GM18520 (cell line): ENCODE measurements at regions not wholly inside any gene's neighbourhood (a gene's known extent, or its start where the extent isn't known, plus 50 kb on each side); places are given as distances from the start of the nearest gene placed in this dataset.
"Not testable (repeated sequence)": the region's sequence is repeated elsewhere in the genome, so short reads cannot be mapped to it uniquely, and the experiment has no call there.

Source experiments
- ATAC-seq: cut with Tn5 transposase; IDR thresholded peaks from one replicate; pipeline ENCODE4 v1.9.1; 2021; ENCODE audit not compliant: unreplicated experiment

DNA sequence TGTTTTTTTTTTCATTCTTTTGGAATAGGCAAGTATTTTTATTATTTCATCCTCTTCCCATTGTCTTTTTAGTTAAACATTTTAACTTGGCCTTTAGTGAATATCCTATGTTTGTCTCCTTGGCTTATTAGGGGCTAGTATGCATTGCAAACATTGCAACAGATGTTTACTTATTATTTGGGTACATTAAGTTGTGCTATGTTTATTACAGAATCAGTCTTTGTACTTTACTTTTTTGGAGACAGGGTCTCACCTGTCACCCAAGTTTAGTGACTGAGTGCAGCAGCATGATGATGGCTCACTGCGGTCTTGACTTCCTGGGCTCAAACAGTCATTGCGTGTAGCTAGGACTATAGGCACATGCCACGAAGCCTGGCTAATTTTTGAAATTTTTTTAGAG lies 51.1 kb upstream of the NUDT6 start:
- ATAC-seq, result no peak

DNA sequence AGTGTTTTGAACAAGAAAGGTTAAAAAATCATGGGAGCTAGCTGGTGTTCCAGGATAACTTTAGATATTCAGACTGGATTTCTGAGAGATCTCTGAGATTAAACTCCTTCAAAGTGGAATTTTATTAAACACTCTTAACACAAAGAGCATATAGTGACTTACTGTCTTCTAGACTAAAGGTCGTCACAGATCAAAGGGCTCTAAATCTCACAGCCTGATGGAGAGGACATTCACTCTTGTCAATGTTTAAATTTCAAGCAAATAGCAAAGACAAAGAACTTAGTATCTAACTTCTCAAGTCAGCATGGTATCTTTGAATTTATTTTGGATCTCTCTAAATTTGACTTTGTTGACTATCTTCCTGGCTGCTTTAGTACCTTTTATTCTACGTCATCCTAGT lies 53.7 kb upstream of the NUDT6 start:
- no peak for ATAC-seq

DNA sequence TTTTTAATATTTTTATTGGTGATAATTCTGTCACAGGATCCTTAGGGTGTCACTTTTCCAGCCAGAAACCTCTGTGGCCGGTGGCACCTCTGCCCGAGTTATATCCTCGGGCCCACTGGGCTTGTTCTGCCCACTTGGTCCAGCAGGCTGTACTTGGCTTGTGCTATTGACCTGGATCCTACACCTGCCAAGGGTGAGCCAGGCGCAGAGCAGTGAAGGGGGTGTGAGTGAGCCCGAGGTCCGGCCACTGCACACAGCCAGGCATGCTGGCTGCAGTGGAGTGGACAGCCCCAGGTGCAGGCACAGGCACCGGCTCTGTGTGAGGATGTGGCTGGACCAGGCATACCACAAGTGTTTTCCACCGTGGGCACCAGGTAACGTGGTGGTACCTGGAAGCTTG lies 54.7 kb upstream of the NUDT6 start:
- no peak for ATAC-seq

DNA sequence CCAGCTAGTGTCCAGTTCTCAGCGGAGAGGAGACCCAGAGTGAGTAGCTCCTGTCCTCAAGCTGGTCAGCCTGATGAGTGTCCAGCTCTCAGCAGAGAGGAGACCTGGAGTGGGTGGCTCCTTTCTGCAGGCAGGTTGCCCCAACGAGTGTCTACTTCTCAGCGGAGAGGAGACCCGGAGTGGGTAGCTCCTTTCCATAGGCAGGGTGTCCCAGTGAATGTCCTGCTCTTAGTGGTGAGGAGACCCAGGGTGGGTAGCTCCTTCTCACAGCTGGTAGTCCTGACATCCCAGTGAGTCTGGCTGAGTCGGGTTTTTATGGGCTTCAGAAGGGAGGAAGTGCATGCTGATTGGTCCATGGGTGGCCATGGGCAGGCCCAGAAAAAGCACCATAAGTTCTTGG lies 55.7 kb upstream of the NUDT6 start:
- no peak for ATAC-seq

DNA sequence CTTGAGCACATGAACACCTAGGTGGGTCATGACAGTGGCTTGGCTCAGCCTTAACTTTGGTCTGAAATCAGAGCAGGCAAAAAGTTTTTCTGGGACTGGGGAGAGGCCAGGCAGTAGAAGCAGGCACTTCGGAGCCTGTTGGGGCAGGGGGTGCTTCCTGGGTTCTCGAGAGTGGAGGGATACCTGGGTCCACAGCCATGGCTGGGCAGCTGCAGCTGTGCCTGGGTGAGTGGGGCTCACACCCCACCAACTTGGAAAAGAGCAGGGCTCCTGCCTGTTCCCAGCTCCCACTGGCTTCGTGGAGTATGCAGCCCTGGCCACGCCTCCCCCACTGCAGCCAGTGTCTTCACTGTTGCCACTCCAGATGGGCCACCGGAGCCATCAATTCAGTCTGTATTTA lies 56.4 kb upstream of the NUDT6 start:
- no peak for ATAC-seq

DNA sequence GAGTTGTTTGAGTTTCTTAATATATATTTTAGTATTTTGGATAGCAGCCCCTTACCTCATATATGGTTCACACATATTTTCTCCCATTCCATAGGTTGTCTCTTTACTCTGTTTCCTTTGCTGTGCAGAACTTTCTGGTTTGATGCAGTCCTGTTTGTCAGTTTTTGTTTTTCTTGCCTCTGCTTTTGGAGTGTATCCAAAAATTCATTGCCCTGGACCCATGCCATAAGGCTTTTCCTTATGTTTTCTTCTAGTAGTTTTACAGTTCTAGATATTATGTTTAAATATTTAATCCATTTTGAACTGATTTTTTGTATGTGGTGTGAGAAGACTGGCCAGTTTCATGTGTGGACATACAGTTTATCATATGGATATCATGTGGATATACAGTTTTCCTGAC lies 58.5 kb upstream of the NUDT6 start:
- no peak for ATAC-seq

DNA sequence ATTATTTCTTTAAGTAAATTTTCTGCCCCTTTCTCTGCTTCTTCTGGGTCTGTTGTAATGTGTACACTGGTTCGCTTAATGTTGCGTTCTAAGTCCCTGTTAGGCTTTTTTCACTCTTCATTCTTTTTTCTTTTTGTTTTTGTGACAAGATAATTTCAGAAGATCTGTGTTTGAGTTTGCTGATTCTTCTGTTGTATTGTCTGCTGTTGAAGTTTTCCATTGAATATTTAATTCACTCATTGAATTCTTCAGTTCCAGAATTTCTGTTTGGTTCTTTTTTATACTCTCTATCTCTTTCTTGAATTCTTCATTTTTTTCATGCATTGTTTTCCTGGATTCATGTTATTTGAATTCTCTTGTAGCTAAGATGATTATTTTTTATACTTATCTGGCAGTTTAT lies 66.3 kb upstream of the NUDT6 start:
- no peak for ATAC-seq

DNA sequence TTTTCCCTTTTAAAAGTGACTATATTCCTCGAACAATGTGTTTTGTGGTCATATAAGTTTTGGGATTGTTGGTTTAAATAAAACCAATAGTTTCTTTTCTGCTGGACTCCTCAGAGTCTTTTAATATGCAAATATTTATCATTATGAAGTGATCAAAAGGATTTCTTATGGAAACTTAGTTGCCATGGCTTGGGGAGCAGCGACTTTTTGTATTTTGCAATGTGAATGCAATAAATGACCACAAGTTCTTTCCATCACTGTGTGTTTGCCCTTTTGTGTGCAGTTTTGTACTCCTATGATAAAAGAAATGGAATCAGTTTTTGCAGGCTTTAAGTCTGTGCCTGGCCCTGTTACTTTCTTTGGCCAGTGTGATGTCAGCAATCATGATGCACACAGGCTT lies 68.5 kb upstream of the NUDT6 start:
- no peak for ATAC-seq

DNA sequence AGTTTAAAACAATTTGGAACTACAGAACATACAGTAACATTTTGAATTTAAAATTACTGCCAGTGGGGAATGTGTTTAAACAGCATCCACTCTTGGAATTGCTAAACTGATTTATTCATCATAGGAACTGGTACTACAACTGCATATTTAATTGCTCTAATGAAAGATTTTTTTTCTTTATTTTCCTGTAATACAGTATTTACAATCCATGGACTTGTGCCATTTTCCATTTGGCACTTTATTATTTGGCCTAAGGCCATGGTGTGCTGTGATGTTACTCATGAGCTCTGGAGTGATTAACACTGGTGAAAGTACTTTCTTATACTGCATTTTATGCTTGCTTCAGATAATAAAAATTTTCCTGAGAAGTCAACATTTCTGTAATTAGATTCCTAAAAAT lies 69.7 kb upstream of the NUDT6 start:
- no peak for ATAC-seq

DNA sequence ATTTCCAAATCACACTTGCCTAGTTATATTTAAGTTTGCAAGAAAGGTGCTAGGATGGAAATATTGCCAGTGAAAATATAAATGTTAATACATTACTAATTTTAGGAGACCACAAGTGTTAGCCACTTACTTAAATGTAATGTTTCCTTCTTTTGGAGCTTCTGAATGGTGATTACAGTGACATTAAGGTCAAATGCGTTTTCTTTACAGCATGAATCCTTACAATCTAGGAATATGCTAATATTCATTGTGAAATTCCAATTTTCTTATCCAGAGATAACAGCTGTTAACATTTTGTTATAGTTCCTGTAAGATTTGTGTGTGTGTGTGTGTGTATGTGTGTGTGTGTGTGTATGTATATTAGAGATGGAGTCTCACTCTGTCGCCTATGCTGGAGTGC lies 70.2 kb upstream of the NUDT6 start:
- ATAC-seq, result no peak

DNA sequence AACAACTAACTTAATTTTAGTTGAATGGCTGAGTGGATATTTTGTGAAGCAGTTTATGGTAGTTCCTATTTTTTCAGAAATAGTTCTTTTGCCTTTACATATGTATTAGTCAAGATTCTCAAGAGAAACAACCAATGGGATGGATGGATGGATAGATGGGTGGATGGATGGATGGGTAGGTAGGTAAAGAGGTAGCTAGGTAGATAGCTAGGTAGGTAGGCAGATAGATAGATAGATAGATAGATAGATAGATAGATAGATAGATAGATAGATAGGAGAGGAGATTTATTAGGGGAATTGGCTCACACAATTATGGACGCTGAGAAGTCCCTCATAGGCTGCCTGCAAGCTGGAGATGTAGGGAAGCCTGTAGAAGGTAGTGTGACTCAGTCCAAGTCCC lies 74.0 kb upstream of the NUDT6 start:
- no peak for ATAC-seq

DNA sequence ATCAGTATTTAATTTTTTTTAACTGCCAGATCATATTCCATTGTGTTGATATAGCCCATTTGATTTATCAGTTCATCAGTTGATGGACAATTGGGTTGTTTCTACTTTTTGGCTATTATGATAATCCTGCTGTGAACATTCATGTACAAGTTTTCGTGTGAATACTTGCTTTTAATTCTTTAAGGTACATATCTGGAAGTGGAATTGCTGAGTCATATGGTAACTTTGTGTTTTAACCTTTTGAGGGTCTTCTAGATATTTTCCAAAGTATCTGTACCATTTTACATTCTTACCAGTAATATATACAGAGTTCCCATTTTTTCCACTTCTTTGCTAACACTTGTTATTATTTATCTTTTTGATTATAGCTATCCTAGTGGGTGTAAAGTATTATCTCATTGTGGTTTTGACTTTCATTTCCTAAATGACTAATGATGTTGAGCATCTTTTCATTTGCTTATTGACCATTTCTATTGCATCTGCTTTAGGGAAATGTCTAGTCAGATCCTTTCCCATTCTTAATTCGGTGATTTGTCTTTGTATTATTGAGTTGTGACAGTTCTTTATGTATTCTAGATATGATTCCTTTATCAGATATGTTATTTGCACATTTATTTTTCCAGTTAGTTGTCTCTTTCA lies 75.2 kb upstream of the NUDT6 start:
- ATAC-seq, result peak; percentile 97

DNA sequence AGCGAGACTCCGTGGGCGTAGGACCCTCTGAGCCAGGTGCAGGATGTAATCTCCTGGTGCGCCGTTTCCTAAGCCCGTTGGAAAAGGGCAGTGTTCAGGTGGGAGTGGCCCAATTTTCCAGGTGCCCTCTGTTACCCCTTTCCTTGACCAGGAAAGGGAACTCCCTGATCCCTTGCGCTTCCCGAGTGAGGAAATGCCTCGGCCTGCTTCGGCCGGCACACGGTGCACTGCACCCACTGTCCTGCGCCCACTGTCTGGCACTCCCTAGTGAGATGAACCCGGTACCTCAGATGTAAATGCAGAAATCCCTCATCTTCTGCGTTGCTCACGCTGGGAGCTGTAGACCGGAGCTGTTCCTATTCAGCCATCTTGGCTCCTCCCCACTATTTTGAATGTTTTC lies 81.7 kb upstream of the NUDT6 start:
- not testable (repeated sequence) for ATAC-seq

DNA sequence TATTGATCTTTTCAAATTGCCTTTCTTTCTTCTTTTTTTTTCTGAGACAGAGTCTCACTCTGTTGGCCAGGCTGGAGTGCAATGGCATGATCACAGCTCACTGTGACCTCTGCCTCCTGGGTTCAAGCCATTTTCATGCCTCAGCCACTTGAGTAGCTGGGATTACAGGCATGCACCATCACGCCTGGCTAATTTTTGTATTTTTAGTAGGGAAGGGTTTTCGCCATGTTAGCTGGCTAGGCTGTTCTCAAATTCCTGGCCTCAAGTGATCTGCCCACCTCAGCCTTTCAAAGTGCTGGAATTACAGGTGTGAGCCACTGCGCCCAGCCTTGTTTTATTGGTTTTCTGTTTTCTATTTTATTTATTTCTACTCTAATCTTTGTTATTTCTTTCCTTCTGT lies 82.7 kb upstream of the NUDT6 start:
- ATAC-seq, result not testable (repeated sequence)

DNA sequence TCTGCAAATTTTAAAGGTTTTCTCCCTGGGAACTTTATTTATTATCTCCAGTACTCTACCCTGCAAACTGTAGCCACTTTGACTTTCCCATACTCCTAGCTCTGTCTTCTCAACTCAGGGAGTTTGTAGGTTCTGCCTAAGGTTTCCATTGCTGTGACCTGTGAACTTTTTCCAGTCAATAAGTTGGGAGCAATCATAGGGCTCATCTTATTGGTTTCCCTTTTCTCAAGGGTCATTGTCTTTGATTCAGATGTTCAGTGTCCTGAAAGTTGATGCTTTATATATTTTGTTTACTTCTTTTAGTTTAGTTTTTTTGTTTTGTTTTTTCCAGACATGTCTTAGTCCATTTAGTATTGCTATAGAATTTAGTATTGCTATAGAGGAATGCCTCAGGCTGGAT lies 85.3 kb upstream of the NUDT6 start:
- no peak for ATAC-seq

DNA sequence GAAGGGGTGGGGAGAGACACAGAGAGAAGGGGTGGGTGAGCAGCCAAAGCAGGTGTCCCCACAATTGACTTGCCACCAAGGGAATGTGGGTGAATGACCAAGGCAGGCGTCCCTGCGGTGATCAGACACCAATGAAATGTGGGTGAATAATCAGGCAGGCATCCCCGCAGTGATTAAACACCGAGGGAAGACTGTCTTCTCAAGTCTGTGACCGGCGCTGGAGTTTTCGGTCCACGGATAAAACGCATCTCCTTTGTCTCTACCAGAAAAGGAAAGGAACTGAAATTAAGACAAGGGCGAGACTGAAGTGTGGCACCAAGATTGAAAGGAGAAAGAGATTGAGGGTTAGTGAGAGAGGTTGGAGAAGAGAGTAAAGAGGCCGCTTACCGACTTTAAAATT lies 90.0 kb upstream of the NUDT6 start:
- not testable (repeated sequence) for ATAC-seq

DNA sequence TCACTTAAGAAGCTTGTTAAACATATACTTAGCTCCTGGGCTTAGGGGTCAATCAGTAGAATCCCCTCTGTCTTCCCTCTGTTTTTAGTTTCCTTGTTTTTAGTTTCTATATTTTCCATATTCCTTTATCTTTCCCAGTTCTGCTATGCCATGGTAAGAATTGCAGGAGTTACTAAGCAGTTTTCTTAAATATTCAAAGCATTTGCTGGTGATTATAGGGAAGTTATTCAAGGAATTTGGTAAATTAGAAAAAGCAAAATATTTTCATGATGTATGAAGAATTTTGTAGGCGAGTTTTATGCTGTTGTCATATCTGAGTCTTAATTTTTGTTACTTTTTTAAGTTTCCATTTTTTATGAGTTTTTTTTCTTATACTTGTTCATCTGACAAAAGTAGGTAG lies 91.6 kb upstream of the NUDT6 start:
- ATAC-seq, result no peak

DNA sequence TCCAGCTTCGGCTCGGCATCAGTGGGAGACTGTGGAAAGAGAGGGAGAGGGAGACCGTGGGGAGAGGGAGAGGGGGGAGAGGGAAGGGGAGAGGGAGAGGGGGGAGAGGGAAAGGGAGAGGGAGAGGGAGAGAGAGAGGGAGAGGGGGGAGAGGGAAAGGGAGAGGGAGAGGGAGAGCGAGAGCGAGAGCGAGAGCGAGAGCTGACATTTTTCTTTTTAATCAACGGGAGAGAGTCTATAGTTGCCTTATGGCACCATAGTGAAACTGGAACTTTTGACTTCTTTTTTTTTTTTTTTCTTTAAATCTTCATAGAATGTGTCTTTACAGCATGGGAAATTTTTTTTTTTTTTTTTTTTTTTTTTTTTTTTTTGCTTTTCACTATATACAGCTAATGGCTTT lies 94.7 kb upstream of the NUDT6 start:
- ATAC-seq, result no peak

DNA sequence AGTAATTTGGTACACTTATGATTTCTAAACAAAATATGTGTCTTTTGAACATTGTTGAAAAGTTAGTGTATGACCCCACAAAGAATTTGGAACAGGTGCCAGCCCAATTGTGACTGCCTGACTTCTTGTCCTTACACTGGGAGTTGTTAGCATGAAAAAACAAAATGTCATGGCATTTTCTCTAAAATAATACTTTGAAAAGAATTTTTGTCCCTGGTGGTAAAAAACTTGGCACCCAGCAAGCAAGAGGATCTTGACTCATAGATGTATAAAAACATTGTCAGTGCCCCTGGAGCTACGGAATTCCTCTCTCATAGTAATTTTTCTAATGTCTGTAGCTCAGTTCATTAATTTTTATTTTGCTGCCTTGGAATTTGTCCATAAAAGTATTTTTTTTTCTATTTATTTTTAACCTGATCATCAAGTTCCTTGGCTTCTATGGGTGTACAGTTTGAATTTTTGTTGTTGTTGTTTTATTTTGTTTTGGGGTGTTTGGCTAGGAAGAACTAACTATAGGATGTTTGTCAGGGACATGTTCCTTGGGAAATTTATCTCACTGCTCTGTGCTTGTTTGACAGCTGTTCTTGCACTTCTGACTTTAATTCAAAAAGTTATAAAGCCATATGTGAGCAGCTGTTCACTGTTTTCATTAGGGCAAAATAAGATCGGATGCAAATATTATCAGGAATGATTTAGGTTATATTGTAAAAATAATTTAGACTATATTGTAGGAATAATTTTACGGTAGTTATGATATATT lies 95.4 kb upstream of the NUDT6 start:
- no peak for ATAC-seq

DNA sequence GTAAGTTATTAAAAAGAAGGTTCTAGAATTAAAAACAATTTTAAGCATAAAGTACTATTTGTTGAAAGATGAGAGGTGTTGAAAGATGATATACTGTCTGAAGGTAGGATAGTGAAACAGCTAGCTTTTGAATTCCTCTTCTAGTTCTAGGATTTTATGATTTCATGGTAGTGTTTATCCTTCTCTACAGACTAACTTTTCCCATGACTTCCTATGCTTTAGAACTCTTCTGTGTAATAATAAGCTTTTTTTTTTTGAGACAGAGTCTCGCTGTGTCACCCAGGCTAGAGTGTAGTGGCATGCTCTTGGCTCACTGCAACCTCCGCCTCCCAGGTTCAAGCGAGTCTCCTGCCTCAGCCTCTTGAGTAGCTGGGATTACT lies 96.0 kb upstream of the NUDT6 start:
- no peak for ATAC-seq

DNA sequence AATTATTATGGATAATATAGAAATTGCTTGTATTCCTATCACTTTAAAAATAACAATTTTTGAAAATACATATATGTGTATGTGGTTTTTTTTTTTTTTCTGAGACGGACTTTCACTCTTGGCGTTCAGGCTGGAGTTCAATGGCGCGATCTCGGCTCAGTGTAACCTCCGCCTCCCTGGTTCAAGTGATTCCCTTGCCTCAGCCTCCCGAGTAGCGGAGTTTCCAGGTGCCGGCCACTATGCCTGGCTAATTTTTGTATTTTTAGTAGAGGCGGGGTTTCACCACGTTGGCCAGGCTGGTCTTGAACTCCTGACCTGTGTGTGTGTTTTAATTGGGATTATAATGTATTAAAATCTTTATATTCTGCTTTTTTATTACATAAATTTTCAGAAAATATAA lies 97.9 kb upstream of the NUDT6 start:
- ATAC-seq, result no peak

DNA sequence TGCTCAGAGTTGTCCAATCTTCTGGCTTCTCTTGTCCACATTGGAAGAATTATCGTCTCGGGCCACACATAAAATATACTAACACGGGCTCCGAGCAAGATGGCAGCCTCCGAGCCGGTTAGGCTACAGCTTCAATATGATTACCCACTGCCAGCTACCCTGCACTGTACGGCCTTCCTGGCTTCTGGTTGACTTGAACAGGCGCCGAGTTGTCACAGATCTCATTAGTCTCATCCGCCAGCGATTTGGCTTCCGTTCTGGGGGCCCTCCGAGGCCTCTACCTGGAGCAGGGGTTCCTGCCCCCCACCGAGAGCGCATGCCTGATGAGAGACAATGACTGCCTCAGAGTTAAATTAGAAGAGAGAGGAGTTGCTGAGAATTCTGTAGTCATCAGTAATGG lies 101.2 kb upstream of the NUDT6 start:
- ATAC-seq, result no peak

DNA sequence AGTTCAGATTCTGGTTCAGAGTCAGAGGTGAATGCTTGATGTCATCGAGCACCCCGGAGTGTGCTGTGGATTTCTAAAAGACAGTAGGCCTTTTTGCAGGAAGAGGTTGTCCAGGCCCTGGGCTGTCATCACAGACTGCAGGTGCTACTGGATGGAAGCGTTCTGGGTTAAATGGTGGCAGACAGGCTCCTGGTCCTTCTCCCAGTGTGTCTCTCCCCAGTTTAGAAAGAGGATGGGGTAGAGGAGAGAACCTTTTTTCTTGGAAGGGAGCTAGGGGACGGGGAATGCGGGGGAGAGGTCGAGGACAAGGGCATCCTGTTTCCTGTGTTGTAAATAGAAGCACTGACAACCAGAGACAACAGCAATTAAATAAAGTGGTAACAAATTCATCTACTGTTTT lies 102.3 kb upstream of the NUDT6 start:
- no peak for ATAC-seq
